GM18505 (cell line): ENCODE measurements at regions not wholly inside any gene's neighbourhood (a gene's known extent, or its start where the extent isn't known, plus 50 kb on each side); places are given as distances from the start of the nearest gene placed in this dataset.
"Not testable (repeated sequence)": the region's sequence is repeated elsewhere in the genome, so short reads cannot be mapped to it uniquely, and the experiment has no call there.

Source experiments
- ATAC-seq: cut with Tn5 transposase; IDR thresholded peaks from one replicate; pipeline ENCODE4 v1.9.1; 2021; ENCODE audit not compliant: unreplicated experiment
- POLR2A ChIP-seq: IDR thresholded peaks from 4 replicates; pipeline ENCODE4 v1.6.1; 2011; ENCODE audit warnings: borderline replicate concordance; ENCODE audit not compliant: insufficient read depth, insufficient read length; ENCODE audit errors: extremely low read depth

- no peak for ATAC-seq
- TF ChIP-seq POLR2A, result no peak
Measured at GRCh38 chr1:112855152-112855828, 100.7 kb downstream of the SLC16A1 start.

- ATAC-seq, result not testable (repeated sequence)
Measured at GRCh38 chr1:112854368-112854984, 101.5 kb downstream of the SLC16A1 start.

GRCh38 chr1:112853915-112854314 lies 102.1 kb downstream of the SLC16A1 start:
- not testable (repeated sequence) for ATAC-seq

DNA sequence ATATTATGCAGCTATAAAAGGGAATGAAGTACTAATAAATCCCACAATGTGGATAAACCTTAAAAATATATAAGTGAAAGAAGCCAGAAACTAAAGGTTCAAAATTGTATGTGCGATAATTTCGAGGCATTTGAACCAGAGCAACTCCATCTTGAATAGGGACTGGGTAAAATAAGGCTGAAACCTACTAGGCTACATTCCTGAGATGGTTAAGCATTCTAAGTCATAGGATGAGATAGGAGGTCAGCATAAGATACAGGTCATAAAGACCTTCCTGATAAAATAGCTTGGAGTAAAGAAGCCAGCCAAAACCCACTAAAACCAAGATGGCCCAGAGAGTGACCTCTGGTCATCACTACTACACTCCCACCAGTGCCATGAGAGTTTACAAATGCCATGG lies 103.1 kb downstream of the SLC16A1 start:
- TF ChIP-seq POLR2A, result no peak
- no peak for ATAC-seq

- no peak for TF ChIP-seq POLR2A
- no peak for ATAC-seq
Measured at GRCh38 chr1:112852276-112852675, 103.7 kb downstream of the SLC16A1 start.

GRCh38 chr1:112850034-112850757 lies 105.8 kb downstream of the SLC16A1 start:
- no peak for TF ChIP-seq POLR2A
- ATAC-seq, result no peak

DNA sequence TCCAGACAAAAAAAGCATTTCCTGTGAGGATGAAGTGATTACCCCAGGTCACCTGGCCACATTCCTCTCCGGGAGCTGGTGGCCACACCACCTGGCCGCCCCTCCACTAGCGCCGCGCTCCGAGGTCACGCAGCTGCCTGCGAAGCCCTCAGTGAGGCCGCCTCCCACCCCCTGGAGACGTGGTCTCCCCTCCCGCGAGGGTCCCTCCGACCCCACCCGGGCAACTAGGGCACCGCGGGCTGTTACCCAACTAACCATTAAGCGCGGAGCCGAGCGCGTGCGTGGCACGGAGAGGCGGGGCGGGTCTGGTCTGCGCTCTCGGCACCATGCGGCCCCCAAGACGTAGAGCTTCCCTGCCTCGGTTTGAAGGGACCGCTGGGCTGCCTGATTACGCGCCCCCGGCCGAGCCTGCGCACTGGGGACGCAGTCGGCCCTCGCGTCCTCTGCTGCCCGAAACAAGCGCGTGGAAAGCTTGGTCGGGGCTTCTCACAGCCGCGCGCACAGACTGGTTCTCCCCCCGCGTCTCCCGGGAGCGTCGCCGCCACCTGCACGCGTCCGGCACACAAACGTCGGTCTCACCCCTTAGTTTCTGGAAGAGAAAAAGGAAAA lies 106.5 kb downstream of the SLC16A1 start:
- no peak for TF ChIP-seq POLR2A
- ATAC-seq, result no peak

DNA sequence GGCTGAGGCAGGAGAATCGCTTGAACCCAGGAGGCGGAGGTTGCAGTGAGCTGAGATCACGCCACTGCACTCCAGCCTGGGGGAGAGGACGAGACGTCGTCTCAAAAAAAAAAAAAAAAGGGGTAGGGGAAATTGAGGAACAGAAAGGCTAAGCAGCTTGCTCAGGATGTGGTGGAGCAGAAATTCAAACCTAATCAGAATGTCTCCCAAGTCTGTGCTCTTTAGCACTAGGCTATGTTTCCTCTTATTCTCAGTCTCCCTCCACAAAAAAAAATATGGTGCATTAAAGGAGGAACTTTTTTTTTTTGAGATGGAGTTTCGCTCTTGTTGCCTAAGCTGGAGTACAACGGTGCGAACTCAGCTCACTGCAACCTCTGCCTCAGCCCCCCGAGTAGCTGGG lies 114.2 kb downstream of the SLC16A1 start:
- no peak for TF ChIP-seq POLR2A

DNA sequence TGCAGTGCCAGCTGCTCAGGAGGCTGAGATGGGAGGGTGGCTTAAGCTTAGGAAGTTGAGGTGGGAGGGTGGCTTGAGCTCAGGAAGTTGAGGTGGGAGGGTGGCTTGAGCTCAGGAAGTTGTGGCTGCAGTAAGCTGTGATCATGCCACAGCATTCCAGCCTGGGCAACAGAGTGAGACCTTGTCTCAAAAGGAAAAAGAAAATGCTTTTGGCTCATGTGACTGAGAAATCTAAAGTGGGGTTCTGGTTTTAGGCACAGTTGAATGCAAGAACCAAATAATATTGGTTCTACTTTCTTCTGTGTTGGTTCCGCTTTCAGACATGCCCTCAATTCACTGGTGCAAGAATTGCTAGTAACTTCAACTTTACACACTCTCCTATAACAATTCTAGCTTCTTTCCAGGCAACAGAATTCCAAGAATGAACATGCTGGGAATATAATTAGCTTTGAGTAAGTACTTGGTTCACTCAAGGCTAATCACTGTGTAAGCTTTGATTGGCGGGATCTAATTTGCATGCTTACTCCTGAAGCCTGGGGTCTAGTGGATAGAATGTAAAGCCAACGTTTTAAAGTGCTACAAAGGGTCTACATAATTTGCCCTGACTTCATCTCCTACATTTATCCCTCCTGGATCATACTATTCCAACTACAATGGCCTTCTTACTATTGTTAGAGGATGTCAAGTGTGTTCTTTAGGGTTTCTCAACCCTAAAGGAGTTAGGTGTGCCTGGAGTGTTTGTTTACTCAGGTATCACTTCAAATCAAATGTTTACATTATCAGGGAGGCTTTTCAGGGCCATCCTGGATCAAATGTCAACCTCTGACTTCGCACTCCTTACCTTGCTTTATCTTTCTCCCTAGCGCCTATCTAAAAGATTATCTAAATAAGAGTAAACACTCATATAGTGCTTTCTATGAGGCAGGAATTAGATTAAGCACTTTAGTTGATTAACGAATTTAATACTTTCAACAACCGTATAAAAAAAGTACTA lies 115.1 kb downstream of the SLC16A1 start:
- TF ChIP-seq POLR2A, result no peak
- ATAC-seq, result peak; percentile 47

More for the DNA sequence above, 114.2 kb downstream of the SLC16A1 start:
- no peak for ATAC-seq

- TF ChIP-seq POLR2A, result no peak
- ATAC-seq, result no peak
Measured at GRCh38 chr1:112836642-112837041, 119.4 kb downstream of the SLC16A1 start.

DNA sequence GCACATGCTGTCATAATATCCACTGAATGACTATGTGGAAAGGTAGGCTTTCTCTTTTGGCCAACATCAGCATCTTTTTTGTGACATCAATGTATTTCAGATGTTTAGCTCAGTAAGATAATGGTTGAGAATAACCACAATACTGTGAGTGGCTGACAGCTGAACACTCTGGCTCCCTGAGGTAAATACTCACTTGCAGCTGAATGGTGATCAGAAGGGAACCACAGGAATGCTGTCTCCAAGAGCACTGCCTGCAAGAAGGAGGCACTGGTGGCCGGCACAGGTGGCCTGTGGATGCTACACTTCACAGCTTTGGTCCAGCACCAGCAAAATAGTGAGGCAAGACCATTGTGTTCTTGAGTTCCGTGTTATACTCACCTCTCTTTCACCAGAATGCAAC lies 118.7 kb upstream of the PPM1J start:
- TF ChIP-seq POLR2A, result no peak
- no peak for ATAC-seq

GRCh38 chr1:112832259-112832658 lies 117.1 kb upstream of the PPM1J start:
- ATAC-seq, result not testable (repeated sequence)

GRCh38 chr1:112829691-112830090 lies 114.6 kb upstream of the PPM1J start:
- not testable (repeated sequence) for ATAC-seq

GRCh38 chr1:112828716-112829115 lies 113.6 kb upstream of the PPM1J start:
- no peak for TF ChIP-seq POLR2A
- ATAC-seq, result no peak

- ATAC-seq, result not testable (repeated sequence)
Measured at GRCh38 chr1:112827391-112827790, 112.3 kb upstream of the PPM1J start.
